OCI-LY7 (cell line): ENCODE measurements at regions not wholly inside any gene's neighbourhood (a gene's known extent, or its start where the extent isn't known, plus 50 kb on each side); places are given as distances from the start of the nearest gene placed in this dataset.

Experiments used
- BruUV-seq: library from RNA; stranded (reverse); fragments of 400-500 nt; replicated peaks from 2 replicates; lab custom pipeline; 2021; lab: Mats Ljungman, UMichigan
- CTCF ChIA-PET: fragments of 300-600 bp; sonication (Branson Sonifier 250); formaldehyde crosslinking; loops from one replicate; lab custom pipeline; 2022; ENCODE audit warnings: antibody characterized with exemption; ENCODE audit not compliant: unreplicated experiment; lab: Charles Lee
- POLR2A ChIA-PET: fragments of 300-600 bp; sonication (Branson Sonifier 250); formaldehyde crosslinking; loops from one replicate; lab custom pipeline; 2022; ENCODE audit warnings: antibody characterized with exemption; lab: Charles Lee
- DNase-seq: peaks from one replicate; pipeline ENCODE4 v3.0.0-alpha.2; 2015; ENCODE audit warnings: low spot score
- H2AFZ ChIP-seq: fragments of 200-600 bp; sonication (generic), shearing (Covaris generic); 2 replicates; pipeline ENCODE4 v1.6.1; 2014; ENCODE audit warnings: mild to moderate bottlenecking, antibody characterized with exemption, low read length, moderate library complexity
- H3K27ac ChIP-seq: fragments of 200-600 bp; sonication (generic); 2 replicates; pipeline ENCODE4 v1.5.1; 2014; ENCODE audit warnings: mixed run types, low read depth, mild to moderate bottlenecking, moderate library complexity, low read length, inconsistent platforms; ENCODE audit not compliant: poor library complexity, severe bottlenecking
- H3K36me3 ChIP-seq: fragments of 200-600 bp; sonication (generic); 2 replicates; pipeline ENCODE4 v1.6.1; 2014; ENCODE audit warnings: mild to moderate bottlenecking, antibody characterized with exemption, low read length, moderate library complexity, mixed read lengths; ENCODE audit not compliant: insufficient read depth
- H3K4me1 ChIP-seq: fragments of 200-600 bp; sonication (generic); 2 replicates; pipeline ENCODE4 v1.5.1; 2014; ENCODE audit warnings: mild to moderate bottlenecking, low read length; ENCODE audit not compliant: insufficient read depth, poor library complexity, severe bottlenecking
- H3K4me2 ChIP-seq: fragments of 200-600 bp; sonication (generic); 2 replicates; pipeline ENCODE4 v1.6.1; 2014; ENCODE audit warnings: mild to moderate bottlenecking, low read length
- H3K4me3 ChIP-seq: fragments of 200-600 bp; sonication (generic); 2 replicates; pipeline ENCODE4 v1.5.1; 2014; ENCODE audit warnings: mild to moderate bottlenecking, low read depth, low read length; ENCODE audit not compliant: poor library complexity, severe bottlenecking
- H3K79me2 ChIP-seq: fragments of 200-600 bp; sonication (generic); 2 replicates; pipeline ENCODE4 v1.6.1; 2016; ENCODE audit warnings: low read depth, mild to moderate bottlenecking, low read length, moderate library complexity, mixed read lengths; ENCODE audit not compliant: insufficient read depth
- H3K9me2 ChIP-seq: fragments of 200-600 bp; sonication (generic); 2 replicates; pipeline ENCODE4 v1.6.1; 2016; ENCODE audit warnings: mild to moderate bottlenecking, low read length, mixed read lengths; ENCODE audit not compliant: insufficient read depth
- H3K9me3 ChIP-seq: fragments of 200-600 bp; sonication (generic); 2 replicates; pipeline ENCODE4 v1.6.1; 2014; ENCODE audit warnings: mild to moderate bottlenecking, mixed run types, low read length, mixed read lengths
- H4K20me1 ChIP-seq: fragments of 200-600 bp; sonication (generic); 2 replicates; pipeline ENCODE4 v1.6.1; 2014; ENCODE audit warnings: mild to moderate bottlenecking, antibody characterized with exemption, low read length, moderate library complexity, mixed read lengths; ENCODE audit not compliant: insufficient read depth
- EZH2phosphoT487 ChIP-seq: fragments of 200-600 bp; sonication (generic); IDR thresholded peaks from 2 replicates; pipeline ENCODE4 v1.6.1; 2018; ENCODE audit warnings: low read depth, borderline replicate concordance, mild to moderate bottlenecking, mixed run types, antibody characterized with exemption, low read length, moderate library complexity, mixed read lengths
- intact Hi-C: fragments of 100-400 bp; cut with micrococcal nuclease; formaldehyde crosslinking; loops from one replicate; pipeline ENCODE4 v1.10.0; 2022; ENCODE audit not compliant: unreplicated experiment
- TF ChIP-seq, protein P1 (sequence below): fragments of 200-600 bp; sonication (generic); conservative IDR thresholded peaks from 2 replicates; pipeline ENCODE4 v1.5.1; 2014; ENCODE audit warnings: mild to moderate bottlenecking, antibody characterized with exemption, low read length, moderate library complexity, mixed read lengths

DNA sequence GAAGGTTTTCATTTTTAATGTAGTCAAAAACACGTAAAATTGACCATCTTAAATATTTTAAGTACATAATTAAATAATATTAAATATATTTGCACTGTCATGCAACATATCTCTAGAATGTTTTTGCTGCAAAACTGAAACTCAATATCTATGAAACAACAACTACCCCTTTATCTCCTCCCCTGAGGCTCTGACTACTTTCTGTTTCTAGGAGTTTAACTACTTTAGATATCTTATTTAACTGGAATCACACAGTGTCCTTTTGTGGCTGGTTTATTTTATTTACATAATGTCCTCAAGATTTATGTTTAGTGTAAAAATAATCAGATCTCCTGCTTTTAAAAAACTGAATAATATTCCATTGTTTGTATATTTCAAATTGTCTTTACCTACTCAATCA lies 2003.9 kb downstream of the TP53TG3F start:
- H3K4me3 ChIP-seq, result no peak overlapping the region
- intact Hi-C loops, result no loop called here
- H3K9me3 ChIP-seq, result peaks cover 5% of the 10 kb centered on the region; the same call in 1 of the 2 replicates
- ChIA-PET CTCF (no interaction called here), POLR2A (no interaction called here)
- TF ChIP-seq, protein P1, sequence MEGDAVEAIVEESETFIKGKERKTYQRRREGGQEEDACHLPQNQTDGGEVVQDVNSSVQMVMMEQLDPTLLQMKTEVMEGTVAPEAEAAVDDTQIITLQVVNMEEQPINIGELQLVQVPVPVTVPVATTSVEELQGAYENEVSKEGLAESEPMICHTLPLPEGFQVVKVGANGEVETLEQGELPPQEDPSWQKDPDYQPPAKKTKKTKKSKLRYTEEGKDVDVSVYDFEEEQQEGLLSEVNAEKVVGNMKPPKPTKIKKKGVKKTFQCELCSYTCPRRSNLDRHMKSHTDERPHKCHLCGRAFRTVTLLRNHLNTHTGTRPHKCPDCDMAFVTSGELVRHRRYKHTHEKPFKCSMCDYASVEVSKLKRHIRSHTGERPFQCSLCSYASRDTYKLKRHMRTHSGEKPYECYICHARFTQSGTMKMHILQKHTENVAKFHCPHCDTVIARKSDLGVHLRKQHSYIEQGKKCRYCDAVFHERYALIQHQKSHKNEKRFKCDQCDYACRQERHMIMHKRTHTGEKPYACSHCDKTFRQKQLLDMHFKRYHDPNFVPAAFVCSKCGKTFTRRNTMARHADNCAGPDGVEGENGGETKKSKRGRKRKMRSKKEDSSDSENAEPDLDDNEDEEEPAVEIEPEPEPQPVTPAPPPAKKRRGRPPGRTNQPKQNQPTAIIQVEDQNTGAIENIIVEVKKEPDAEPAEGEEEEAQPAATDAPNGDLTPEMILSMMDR, result no peak
- TF ChIP-seq EZH2phosphoT487, result no peak
- no peaks in the 10 kb centered on the region for H3K79me2 ChIP-seq
- no peaks in the 10 kb centered on the region for H3K4me1 ChIP-seq
- no peak overlapping the region for H3K4me2 ChIP-seq
- H3K9me2 ChIP-seq, result no peaks in the 10 kb centered on the region
- no peak for DNase-seq
- H2AFZ ChIP-seq, result no peak overlapping the region
- BruUV-seq, result no TSS peak
- H3K27ac ChIP-seq, result no peak overlapping the region
- no peaks in the 10 kb centered on the region for H4K20me1 ChIP-seq
- H3K36me3 ChIP-seq, result no peaks in the 10 kb centered on the region

DNA sequence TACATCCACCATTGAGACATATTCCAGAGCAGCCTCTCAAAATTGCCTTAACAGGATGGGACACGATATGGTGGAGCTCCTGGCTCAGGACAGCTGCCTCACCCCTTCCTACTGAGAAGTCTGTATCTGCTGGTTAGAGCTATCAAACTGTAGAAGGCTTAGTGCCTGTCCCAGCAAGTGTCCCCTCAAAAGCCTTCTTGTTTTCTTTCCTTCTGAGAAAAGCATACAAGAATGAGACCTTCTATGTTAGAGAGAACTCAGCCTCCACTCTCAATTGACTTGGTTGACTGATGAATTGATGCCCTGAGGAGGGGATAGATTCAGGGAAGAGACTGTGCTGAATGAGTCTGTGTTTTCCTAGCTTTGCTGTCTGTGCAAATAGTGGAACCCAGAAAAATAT lies 2020.9 kb downstream of the TP53TG3F start:
- H3K4me2 ChIP-seq, result no peak overlapping the region
- H4K20me1 ChIP-seq, result no peaks in the 10 kb centered on the region
- POLR2A ChIA-PET, result no interaction called here
- no peaks in the 10 kb centered on the region for H3K4me1 ChIP-seq
- no peak overlapping the region for H3K4me3 ChIP-seq
- 0 out of 2 replicates have a peak, but pooled peaks cover 7% of the 10 kb centered on the region for H3K9me3 ChIP-seq
- no peak for TF ChIP-seq EZH2phosphoT487
- TF ChIP-seq, protein P1, result no peak
- CTCF ChIA-PET, result no interaction called here
- H3K27ac ChIP-seq, result no peak overlapping the region
- H3K79me2 ChIP-seq, result no peaks in the 10 kb centered on the region
- no TSS peak for BruUV-seq
- H2AFZ ChIP-seq, result no peak overlapping the region
- no peak for DNase-seq
- no peaks in the 10 kb centered on the region for H3K36me3 ChIP-seq
- intact Hi-C loops, result no loop called here
- no peaks in the 10 kb centered on the region for H3K9me2 ChIP-seq

DNA sequence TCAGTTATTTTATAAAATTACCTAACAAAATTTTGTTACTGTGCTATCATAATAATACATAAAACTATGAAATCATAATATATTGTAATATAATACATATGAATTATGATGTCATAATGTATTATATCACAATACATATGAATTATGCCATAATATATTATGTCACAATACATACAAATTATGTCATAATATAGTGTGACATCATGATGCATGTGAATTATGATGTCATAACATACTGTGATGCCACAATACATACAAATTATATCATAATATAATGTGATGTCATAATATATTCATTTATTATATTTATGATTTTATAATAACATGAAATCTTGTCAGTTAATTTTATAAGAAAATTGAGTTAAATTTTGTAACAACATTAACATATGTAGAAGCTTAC lies 2021.6 kb downstream of the TP53TG3F start:
- BruUV-seq, result no TSS peak
- ChIA-PET POLR2A (no interaction called here), CTCF (no interaction called here)
- H3K4me3 ChIP-seq, result no peak overlapping the region
- no peaks in the 10 kb centered on the region for H3K9me2 ChIP-seq
- TF ChIP-seq, protein P1, result no peak
- no peak for TF ChIP-seq EZH2phosphoT487
- no peak for DNase-seq
- no peaks in the 10 kb centered on the region for H3K4me1 ChIP-seq
- no peak overlapping the region for H2AFZ ChIP-seq
- H3K79me2 ChIP-seq, result no peaks in the 10 kb centered on the region
- intact Hi-C loops, result no loop called here
- H3K36me3 ChIP-seq, result no peaks in the 10 kb centered on the region
- no peaks in the 10 kb centered on the region for H4K20me1 ChIP-seq
- no peak overlapping the region for H3K27ac ChIP-seq
- H3K4me2 ChIP-seq, result no peak overlapping the region
- 0 out of 2 replicates have a peak, but pooled peaks cover 7% of the 10 kb centered on the region for H3K9me3 ChIP-seq
